HepG2 (cell line): ENCODE measurements at regions not wholly inside any gene's neighbourhood (a gene's known extent, or its start where the extent isn't known, plus 50 kb on each side); places are given as distances from the start of the nearest gene placed in this dataset.

Experiments used
- ATAC-seq: fragments of 200-7000 bp; cut with Tn5 transposase; 3 replicates; pipeline ENCODE4 v1.9.1; 2020; ENCODE audit warnings: mild to moderate bottlenecking, moderate library complexity
- BruUV-seq: library from RNA; stranded (reverse); fragments of 400-500 nt; replicated peaks from 2 replicates; lab custom pipeline; 2021; lab: Mats Ljungman, UMichigan
- CTCF ChIA-PET: fragments of 300-600 bp; formaldehyde crosslinking; extraction: SDS; loops from one replicate; lab custom pipeline; 2021; ENCODE audit warnings: low total read pairs, inconsistent platforms, low intra/inter-chr PET ratio; lab: Yijun Ruan, JAX
- POLR2A ChIA-PET: fragments of 350-600 bp; sonication (Branson Sonifier 250); formaldehyde crosslinking; loops from one replicate; lab custom pipeline; 2020; ENCODE audit warnings: antibody characterized with exemption, inconsistent platforms; lab: Yijun Ruan, JAX
- DNase-seq: peaks from one replicate; pipeline ENCODE4 v3.0.0-alpha.2; 2015; ENCODE audit warnings: low spot score
- FAIRE-seq: peaks from 3 replicates; lab custom pipeline; 2011; peaks lifted over from hg19 to GRCh38; lab: Jason Lieb, UNC
- H2AFZ ChIP-seq: one replicate; pipeline ENCODE4 v1.6.1; 2011; ENCODE audit warnings: low read length, inconsistent platforms
- H3K27ac ChIP-seq: fragments of 300-600 bp; 3 replicates; pipeline ENCODE4 v1.8.0; 2011; ENCODE audit warnings: mixed run types, mild to moderate bottlenecking, mixed read lengths, low read length, inconsistent platforms; ENCODE audit not compliant: insufficient read depth; ENCODE audit errors: extremely low read length
- H3K27me3 ChIP-seq, 2 experiments: fragments of 200-600 bp in 1 of 2; 2 replicates in 1 of 2; 3 replicates in 1 of 2; pipeline versions ENCODE4 v1.6.0 to v1.8.0; 2011; ENCODE audit warnings: low read length in 2 of 2, mild to moderate bottlenecking in 2 of 2, moderate library complexity in 2 of 2, inconsistent platforms in 1 of 2; ENCODE audit not compliant: insufficient read depth in 2 of 2, control insufficient read depth in 1 of 2
- H3K36me3 ChIP-seq, 2 experiments: fragments of 200-600 bp in 1 of 2; replicated peaks in 1 of 2; 2 replicates in 1 of 2; 3 replicates in 1 of 2; pipeline versions ENCODE4 v1.5.1 to v1.8.0; 2011; ENCODE audit warnings: low read length in 2 of 2, inconsistent platforms in 1 of 2; ENCODE audit not compliant: insufficient read depth in 2 of 2, control insufficient read depth in 1 of 2
- H3K4me1 ChIP-seq: 2 replicates; pipeline ENCODE4 v1.5.1; 2012; ENCODE audit warnings: low read length, inconsistent platforms; ENCODE audit not compliant: insufficient read depth
- H3K4me2 ChIP-seq: 2 replicates; pipeline ENCODE4 v1.6.0; 2011; ENCODE audit warnings: low read depth, low read length, inconsistent platforms
- H3K4me3 ChIP-seq, 3 experiments: fragments of 200-600 bp in 1 of 3; sonication (generic), shearing (Covaris generic) in 1 of 3; replicated peaks in 1 of 3; 2 replicates each; pipeline ENCODE4 v1.5.1; 2011 to 2016; ENCODE audit warnings: low read length in 3 of 3, inconsistent platforms in 2 of 3, low read depth in 2 of 3, mild to moderate bottlenecking in 2 of 3, control low read depth in 1 of 3, mixed read lengths in 1 of 3; ENCODE audit not compliant: insufficient read depth in 1 of 3
- H3K79me2 ChIP-seq: one replicate; pipeline ENCODE4 v1.6.1; 2011; ENCODE audit warnings: low read length, inconsistent platforms; ENCODE audit not compliant: insufficient read depth
- H3K9ac ChIP-seq: 2 replicates; pipeline ENCODE4 v1.6.0; 2011; ENCODE audit warnings: mild to moderate bottlenecking, low read depth, low read length, inconsistent platforms; ENCODE audit not compliant: insufficient read depth
- H3K9me3 ChIP-seq: 2 replicates; pipeline ENCODE4 v1.5.1; 2012; ENCODE audit warnings: mild to moderate bottlenecking, low read length
- H4K20me1 ChIP-seq: 2 replicates; pipeline ENCODE4 v1.6.0; 2011; ENCODE audit warnings: inconsistent platforms, mild to moderate bottlenecking, low read length, moderate library complexity; ENCODE audit not compliant: insufficient read depth
- KMT2A ChIP-seq: sonication (generic); formaldehyde crosslinking; IDR thresholded peaks from 2 replicates; pipeline ENCODE4 v1.4.0; 2020; ENCODE audit warnings: missing genetic modification reagents
- NCOA1 ChIP-seq: sonication (generic); formaldehyde crosslinking; IDR thresholded peaks from 2 replicates; pipeline ENCODE4 v1.9.0; 2021; ENCODE audit warnings: missing genetic modification reagents
- U2AF1 ChIP-seq: fragments of 200-400 bp; formaldehyde crosslinking; optimal IDR thresholded peaks from 2 replicates; pipeline ENCODE3; 2017; ENCODE audit warnings: mild to moderate bottlenecking, low read depth, low read length
- ZC3H13 ChIP-seq: sonication (generic); formaldehyde crosslinking; IDR thresholded peaks from 2 replicates; pipeline ENCODE4 v1.8.1; 2023; ENCODE audit warnings: mild to moderate bottlenecking, missing genetic modification reagents, moderate library complexity
- ZFP37 ChIP-seq: sonication (generic); formaldehyde crosslinking; IDR thresholded peaks from 2 replicates; pipeline ENCODE4 v1.4.0; 2020; ENCODE audit warnings: missing genetic modification reagents, borderline replicate concordance
- ZNF496 ChIP-seq: sonication (generic); formaldehyde crosslinking; IDR thresholded peaks from 2 replicates; pipeline ENCODE4 v1.8.1; 2023; ENCODE audit warnings: mild to moderate bottlenecking, moderate library complexity, missing genetic modification reagents; ENCODE audit not compliant: insufficient replicate concordance
- ZNF543 ChIP-seq: sonication (generic); formaldehyde crosslinking; IDR thresholded peaks from 2 replicates; pipeline ENCODE4 v1.4.0; 2020; ENCODE audit warnings: mild to moderate bottlenecking, missing genetic modification reagents
- ZNF75D ChIP-seq: sonication (generic); formaldehyde crosslinking; IDR thresholded peaks from 2 replicates; pipeline ENCODE4 v1.8.1; 2023; ENCODE audit warnings: missing genetic modification reagents, mild to moderate bottlenecking, borderline replicate concordance
- WGBS: methylation state at CpG from one replicate; pipeline ENCODE4 v1.1.6; 2017; ENCODE audit warnings: low lambda C conversion rate; 5-methylcytosine and 5-hydroxymethylcytosine counted together
- in situ Hi-C: cut with HindIII; loops from 2 replicates; pipeline ENCODE4 v1.10.0; 2017; ENCODE audit warnings: low pct_unique_long_range_greater_than_20kb; ENCODE audit not compliant: extremely low pct_ligation_motif_present
- intact Hi-C: fragments of 100-400 bp; cut with micrococcal nuclease; formaldehyde crosslinking; loops from one replicate; pipeline ENCODE4 v1.10.0; 2022; ENCODE audit not compliant: unreplicated experiment
- TF ChIP-seq, protein P1 (sequence below): sonication (generic); formaldehyde crosslinking; IDR thresholded peaks from 2 replicates; pipeline ENCODE4 v1.4.0; 2020; ENCODE audit warnings: missing genetic modification reagents
- TF ChIP-seq, protein P2 (sequence below), 2 experiments: fragments of 450-650 bp in 1 of 2; sonication (generic) in 1 of 2; formaldehyde crosslinking; IDR thresholded peaks; 2 replicates each; pipeline versions ENCODE4 v1.5.0 to v1.8.0; 2020 to 2022; ENCODE audit warnings: mild to moderate bottlenecking in 1 of 2, missing genetic modification reagents in 1 of 2
- TF ChIP-seq, protein P3 (sequence below): sonication (generic); formaldehyde crosslinking; IDR thresholded peaks from 2 replicates; pipeline ENCODE4 v1.8.1; 2023; ENCODE audit warnings: mild to moderate bottlenecking, inconsistent platforms, moderate library complexity, missing genetic modification reagents, borderline replicate concordance

DNA sequence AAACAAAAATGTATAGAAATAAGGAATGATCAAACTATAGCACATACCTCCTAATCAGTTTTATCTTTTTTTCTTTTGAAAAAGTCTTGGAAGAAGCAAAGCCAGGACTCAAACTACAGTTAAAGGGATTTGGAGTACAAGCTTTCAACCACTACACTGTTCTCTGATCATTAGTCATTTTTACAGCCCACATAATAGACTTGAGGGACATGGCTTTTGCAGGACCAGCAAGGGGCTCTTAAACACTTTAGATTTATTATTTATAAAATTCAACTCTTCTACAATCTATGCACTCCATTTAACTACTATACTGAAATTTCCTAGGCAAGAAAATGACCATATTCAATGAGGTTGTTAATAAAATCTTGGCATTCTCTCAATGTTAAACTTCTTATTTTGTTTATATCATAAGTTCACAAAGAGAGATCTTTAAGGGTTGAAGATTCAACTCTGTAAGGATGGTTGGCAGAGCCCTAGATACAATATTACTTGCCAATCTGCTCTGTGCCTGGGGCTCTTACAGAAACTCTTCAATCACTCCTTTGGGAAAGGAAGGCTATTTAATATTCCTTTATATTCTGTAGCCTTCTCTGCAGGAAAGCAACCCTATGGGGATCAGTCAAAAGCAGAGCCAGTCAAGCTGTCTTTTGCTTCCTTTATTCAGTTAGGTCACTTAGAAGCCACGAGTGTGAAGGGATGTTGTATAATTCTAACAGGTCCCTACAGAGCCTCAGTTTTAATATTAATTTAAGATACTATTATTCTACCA is 557.7 kb upstream of the SGO1 start:
- in situ Hi-C loops = no loop called here
- CTCF ChIA-PET = no interaction called here
- POLR2A ChIA-PET = no interaction called here

DNA sequence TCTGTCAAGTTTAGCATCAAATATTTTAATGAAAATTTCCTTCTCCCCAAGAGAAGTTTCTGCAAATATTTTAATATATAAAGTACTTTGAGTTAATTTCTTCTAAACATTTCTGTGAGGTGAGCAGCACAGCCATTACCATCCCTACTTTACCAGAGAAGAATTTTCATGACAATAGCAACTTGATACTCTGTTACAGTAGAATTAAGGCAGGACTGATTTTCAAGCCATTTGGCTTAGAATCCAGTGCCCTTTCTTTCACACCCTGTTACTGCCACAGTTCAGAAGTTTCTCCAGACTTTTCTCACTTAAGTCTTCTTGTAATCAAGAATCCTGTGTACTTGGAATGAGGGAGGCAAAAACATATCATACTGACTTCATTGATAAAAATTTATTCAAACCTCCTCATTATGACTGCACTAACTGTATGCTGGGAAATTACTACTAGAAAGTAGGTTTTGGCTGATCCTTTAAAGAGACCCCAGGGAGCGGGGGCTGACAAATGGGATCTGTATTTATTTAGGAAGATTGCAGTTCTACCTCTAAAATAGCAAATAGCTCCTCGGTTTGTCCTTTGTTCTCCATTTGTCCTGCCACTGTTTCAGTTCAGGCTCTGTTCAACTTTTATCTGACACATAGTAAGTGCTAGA is 557.0 kb upstream of the SGO1 start:
- peaks cover 64% of the 10 kb centered on the region for H3K9me3 ChIP-seq
- no peaks in the 10 kb centered on the region for H3K79me2 ChIP-seq
- no peaks in the 10 kb centered on the region for H3K36me3 ChIP-seq
- DNase-seq (no peak), FAIRE-seq (no peak)
- TF ChIP-seq, protein P1, sequence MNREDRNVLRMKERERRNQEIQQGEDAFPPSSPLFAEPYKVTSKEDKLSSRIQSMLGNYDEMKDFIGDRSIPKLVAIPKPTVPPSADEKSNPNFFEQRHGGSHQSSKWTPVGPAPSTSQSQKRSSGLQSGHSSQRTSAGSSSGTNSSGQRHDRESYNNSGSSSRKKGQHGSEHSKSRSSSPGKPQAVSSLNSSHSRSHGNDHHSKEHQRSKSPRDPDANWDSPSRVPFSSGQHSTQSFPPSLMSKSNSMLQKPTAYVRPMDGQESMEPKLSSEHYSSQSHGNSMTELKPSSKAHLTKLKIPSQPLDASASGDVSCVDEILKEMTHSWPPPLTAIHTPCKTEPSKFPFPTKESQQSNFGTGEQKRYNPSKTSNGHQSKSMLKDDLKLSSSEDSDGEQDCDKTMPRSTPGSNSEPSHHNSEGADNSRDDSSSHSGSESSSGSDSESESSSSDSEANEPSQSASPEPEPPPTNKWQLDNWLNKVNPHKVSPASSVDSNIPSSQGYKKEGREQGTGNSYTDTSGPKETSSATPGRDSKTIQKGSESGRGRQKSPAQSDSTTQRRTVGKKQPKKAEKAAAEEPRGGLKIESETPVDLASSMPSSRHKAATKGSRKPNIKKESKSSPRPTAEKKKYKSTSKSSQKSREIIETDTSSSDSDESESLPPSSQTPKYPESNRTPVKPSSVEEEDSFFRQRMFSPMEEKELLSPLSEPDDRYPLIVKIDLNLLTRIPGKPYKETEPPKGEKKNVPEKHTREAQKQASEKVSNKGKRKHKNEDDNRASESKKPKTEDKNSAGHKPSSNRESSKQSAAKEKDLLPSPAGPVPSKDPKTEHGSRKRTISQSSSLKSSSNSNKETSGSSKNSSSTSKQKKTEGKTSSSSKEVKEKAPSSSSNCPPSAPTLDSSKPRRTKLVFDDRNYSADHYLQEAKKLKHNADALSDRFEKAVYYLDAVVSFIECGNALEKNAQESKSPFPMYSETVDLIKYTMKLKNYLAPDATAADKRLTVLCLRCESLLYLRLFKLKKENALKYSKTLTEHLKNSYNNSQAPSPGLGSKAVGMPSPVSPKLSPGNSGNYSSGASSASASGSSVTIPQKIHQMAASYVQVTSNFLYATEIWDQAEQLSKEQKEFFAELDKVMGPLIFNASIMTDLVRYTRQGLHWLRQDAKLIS = no peak
- TF ChIP-seq NCOA1 (no peak), ZNF75D (CRISPR knock-in tag) (no peak), ZFP37 (no peak), U2AF1 (no peak), ZNF543 (CRISPR knock-in tag) (no peak), ZNF496 (CRISPR knock-in tag) (no peak), ZC3H13 (no peak)
- TF ChIP-seq, protein P2, sequence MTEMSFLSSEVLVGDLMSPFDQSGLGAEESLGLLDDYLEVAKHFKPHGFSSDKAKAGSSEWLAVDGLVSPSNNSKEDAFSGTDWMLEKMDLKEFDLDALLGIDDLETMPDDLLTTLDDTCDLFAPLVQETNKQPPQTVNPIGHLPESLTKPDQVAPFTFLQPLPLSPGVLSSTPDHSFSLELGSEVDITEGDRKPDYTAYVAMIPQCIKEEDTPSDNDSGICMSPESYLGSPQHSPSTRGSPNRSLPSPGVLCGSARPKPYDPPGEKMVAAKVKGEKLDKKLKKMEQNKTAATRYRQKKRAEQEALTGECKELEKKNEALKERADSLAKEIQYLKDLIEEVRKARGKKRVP (CRISPR knock-in tag; IDR thresholded peaks at IDR 0.05) = no peak
- TF ChIP-seq, all 625 proteins: peak for 0
- Histone ChIP-seq H4K20me1 (no peaks in the 10 kb centered on the region), H2AFZ (no peak overlapping the region), H3K4me3 (no peak overlapping the region), H3K27ac (no peak overlapping the region), H3K27me3 (no peaks in the 10 kb centered on the region; a peak in 1 of 5 replicates), H3K4me2 (no peak overlapping the region), H3K4me1 (no peaks in the 10 kb centered on the region), H3K9ac (no peak overlapping the region)
- no TSS peak for BruUV-seq
- ChIA-PET POLR2A (no interaction called here), CTCF (no interaction called here)
- no peak for ATAC-seq
- intact Hi-C loops (no loop called here), in situ Hi-C loops (no loop called here)
- WGBS = 3% methylated on average over 2 of the region's 2 CpGs

More for the DNA sequence above, 557.7 kb upstream of the SGO1 start:
- Histone ChIP-seq H3K4me1 (no peaks in the 10 kb centered on the region), H3K9ac (no peak overlapping the region), H3K79me2 (no peaks in the 10 kb centered on the region), H3K9me3 (peaks cover 64% of the 10 kb centered on the region), H3K36me3 (no peaks in the 10 kb centered on the region), H4K20me1 (no peaks in the 10 kb centered on the region), H2AFZ (no peak overlapping the region), H3K4me3 (no peak overlapping the region), H3K27me3 (no peaks in the 10 kb centered on the region; a peak in 1 of 5 replicates), H3K4me2 (no peak overlapping the region), H3K27ac (no peak overlapping the region)
- DNase-seq = no peak
- intact Hi-C loops = no loop called here
- no peak for ATAC-seq
- WGBS = 0% methylated on average over 1 of the region's 1 CpG
- no TSS peak for BruUV-seq
- no peak for FAIRE-seq
- TF ChIP-seq KMT2A (CRISPR knock-in tag) = no peak
- TF ChIP-seq, protein P3, sequence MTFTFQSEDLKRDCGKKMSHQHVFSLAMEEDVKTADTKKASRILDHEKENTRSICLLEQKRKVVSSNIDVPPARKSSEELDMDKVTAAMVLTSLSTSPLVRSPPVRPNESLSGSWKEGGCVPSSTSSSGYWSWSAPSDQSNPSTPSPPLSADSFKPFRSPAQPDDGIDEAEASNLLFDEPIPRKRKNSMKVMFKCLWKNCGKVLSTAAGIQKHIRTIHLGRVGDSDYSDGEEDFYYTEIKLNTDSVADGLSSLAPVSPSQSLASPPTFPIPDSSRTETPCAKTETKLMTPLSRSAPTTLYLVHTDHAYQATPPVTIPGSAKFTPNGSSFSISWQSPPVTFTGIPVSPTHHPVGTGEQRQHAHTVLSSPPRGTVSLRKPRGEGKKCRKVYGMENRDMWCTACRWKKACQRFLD = no peak
